Activated CD8-positive, alpha-beta T cell treated with anti-CD3 and anti-CD28 coated beads, Interleukin-2, amount 10 ng/mL, durations not matched to agents 7 days and 5 days (primary cell): ENCODE measurements at regions not wholly inside any gene's neighbourhood (a gene's known extent, or its start where the extent isn't known, plus 50 kb on each side); places are given as distances from the start of the nearest gene placed in this dataset.

Source experiments
- ATAC-seq: fragments of 150-1000 bp; cut with Tn5 transposase; one replicate; pipeline ENCODE4 v1.10.0; 2021; ENCODE audit warnings: moderate library complexity
- CTCF ChIA-PET: fragments of 350-600 bp; sonication (Branson Sonifier 250); formaldehyde crosslinking; loops from one replicate; lab custom pipeline; 2021; ENCODE audit warnings: antibody characterized with exemption; lab: Charles Lee
- POLR2A ChIA-PET: fragments of 350-600 bp; sonication (Branson Sonifier 250); formaldehyde crosslinking; loops from one replicate; lab custom pipeline; 2021; ENCODE audit warnings: antibody characterized with exemption; lab: Charles Lee
- DNase-seq: peaks from one replicate; pipeline ENCODE4 v3.0.0-alpha.2; 2020
- H3K27ac Mint-ChIP-seq: one replicate; pipeline ENCODE4 v1.8.0; 2021; ENCODE audit warnings: mild to moderate bottlenecking, mixed read lengths
- H3K27me3 Mint-ChIP-seq: one replicate; pipeline ENCODE4 v1.8.0; 2021; ENCODE audit warnings: low read depth, mixed read lengths
- H3K36me3 Mint-ChIP-seq: one replicate; pipeline ENCODE4 v1.8.0; 2021; ENCODE audit warnings: low read depth, mixed read lengths
- H3K4me1 Mint-ChIP-seq: one replicate; pipeline ENCODE4 v1.8.0; 2021; ENCODE audit warnings: low read depth, mixed read lengths
- H3K4me3 Mint-ChIP-seq: one replicate; pipeline ENCODE4 v1.8.0; 2021; ENCODE audit warnings: mild to moderate bottlenecking, mixed read lengths
- H3K9me3 Mint-ChIP-seq: one replicate; pipeline ENCODE4 v1.8.0; 2022; ENCODE audit warnings: mixed read lengths; ENCODE audit not compliant: insufficient read depth

DNA sequence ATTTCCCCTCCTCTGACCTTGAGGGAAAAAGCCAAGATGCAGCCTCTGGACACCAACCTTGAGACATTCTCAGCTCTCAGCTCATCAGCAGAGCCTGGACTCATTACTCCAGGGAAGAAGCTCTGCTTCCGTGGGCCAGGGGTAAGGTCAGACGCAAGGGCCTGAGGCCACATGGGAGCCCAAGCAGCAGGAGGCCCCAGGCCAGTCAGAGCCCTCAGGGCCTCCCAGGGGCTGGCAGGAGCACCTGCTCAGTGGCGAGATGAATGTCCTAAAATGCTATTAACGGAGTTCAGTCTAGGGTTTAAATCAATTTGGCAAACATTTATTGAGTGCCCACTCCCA lies 208.6 kb downstream of the ERMARD start:
- ATAC-seq = no peak
- no peaks in the 10 kb centered on the region for H3K9me3 Mint-ChIP-seq
- POLR2A ChIA-PET = interaction anchor here (1.2 kb wide), 1 partner anchor 259 kb away, joined by 3 read pairs; the partner anchor contains the start of genes C6orf120 and WDR27

DNA sequence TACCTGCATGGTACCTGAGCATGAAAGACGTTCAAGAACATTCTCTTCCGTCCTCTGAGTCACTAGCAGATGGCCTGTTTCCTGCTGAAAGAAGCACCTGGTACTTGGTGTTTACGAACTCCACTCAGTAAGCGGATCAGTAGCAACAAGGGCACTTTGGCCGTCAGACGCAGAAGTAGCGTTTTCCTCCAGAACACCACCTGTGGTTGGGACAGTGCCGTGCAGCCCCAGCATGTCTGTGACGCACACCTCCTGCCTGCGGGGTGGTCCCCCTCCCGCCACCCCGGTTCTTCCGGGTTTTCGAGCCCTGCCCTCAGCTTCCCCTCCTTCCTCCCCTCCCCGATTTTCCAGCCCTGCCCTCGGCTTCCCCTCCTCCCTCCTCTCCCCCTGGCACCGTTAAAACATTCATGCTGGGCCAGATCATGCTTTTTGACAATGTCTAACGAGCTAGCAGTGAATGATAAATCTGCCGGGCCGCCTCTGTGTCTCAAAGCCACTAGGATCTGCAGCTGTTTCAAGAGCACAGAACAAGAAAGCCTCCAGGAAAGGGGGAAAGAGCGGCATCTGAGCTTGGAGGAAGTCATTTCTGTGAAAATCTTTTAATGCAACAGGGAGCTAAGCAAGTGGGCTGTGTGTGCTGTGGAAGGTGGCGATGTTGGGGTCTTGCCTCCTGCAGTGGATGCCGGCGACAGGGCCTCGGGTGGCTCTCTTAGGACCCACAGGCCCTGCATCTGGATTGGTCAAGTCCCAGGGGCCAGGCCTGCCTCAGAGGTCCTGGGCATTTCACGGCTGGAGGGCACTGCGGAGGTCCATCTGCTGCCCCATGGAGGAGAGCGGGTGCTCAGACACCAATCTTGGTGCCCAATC lies 207.9 kb downstream of the ERMARD start:
- ATAC-seq (peak; percentile 88), DNase-seq (peak; percentile 74)
- Mint-ChIP-seq H3K4me1 (peaks cover 23% of the 10 kb centered on the region), H3K27me3 (peaks cover 14% of the 10 kb centered on the region), H3K27ac (peak overlapping the region; percentile 74), H3K4me3 (peak overlapping the region; percentile 29), H3K36me3 (no peaks in the 10 kb centered on the region), H3K9me3 (no peaks in the 10 kb centered on the region)
- ChIA-PET CTCF (interaction anchor here (0.7 to 1.0 kb wide), 3 partner anchors 127 to 571 kb away, joined by 3 to 4 read pairs (median 3); no protein-coding TSS in a partner anchor), POLR2A (interaction anchor here (1.2 kb wide), 1 partner anchor 258 kb away, joined by 3 read pairs; the partner anchor contains the start of genes C6orf120 and WDR27)

More for the DNA sequence above, 208.6 kb downstream of the ERMARD start:
- DNase-seq = no peak
- H3K4me1 Mint-ChIP-seq = peaks cover 23% of the 10 kb centered on the region
- no peak overlapping the region for H3K4me3 Mint-ChIP-seq
- H3K36me3 Mint-ChIP-seq = no peaks in the 10 kb centered on the region
- CTCF ChIA-PET = interaction anchor here (0.7 to 1.0 kb wide), 3 partner anchors 128 to 570 kb away, joined by 3 to 4 read pairs (median 3); no protein-coding TSS in a partner anchor
- no peak overlapping the region for H3K27ac Mint-ChIP-seq
- H3K27me3 Mint-ChIP-seq = peaks cover 12% of the 10 kb centered on the region

DNA sequence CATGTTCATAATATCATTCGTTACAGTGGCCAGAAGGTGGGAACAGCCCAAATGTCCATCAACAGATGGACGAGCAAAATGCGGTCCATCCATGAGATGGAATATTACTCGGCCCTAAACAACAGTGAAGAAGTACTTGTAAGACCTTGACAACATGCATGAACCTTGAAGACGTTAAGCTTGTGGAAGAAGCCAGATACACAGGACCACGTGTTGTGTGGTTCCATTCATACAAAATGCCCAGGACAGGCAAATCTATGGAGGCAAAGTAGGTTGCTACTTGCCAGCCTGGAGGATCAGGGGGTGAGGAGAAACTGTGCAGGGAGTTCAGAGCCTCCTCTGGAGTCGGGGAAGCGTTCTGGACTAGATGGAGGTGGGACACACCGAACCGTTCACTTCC lies 207.1 kb downstream of the ERMARD start:
- ATAC-seq (no peak), DNase-seq (no peak)
- ChIA-PET CTCF (no interaction called here), POLR2A (no interaction called here)
- H3K36me3 Mint-ChIP-seq = no peaks in the 10 kb centered on the region
- no peaks in the 10 kb centered on the region for H3K9me3 Mint-ChIP-seq
- peaks cover 14% of the 10 kb centered on the region for H3K27me3 Mint-ChIP-seq
- H3K4me1 Mint-ChIP-seq = peaks cover 23% of the 10 kb centered on the region
- H3K27ac Mint-ChIP-seq = peak overlapping the region; percentile 32
- no peak overlapping the region for H3K4me3 Mint-ChIP-seq

DNA sequence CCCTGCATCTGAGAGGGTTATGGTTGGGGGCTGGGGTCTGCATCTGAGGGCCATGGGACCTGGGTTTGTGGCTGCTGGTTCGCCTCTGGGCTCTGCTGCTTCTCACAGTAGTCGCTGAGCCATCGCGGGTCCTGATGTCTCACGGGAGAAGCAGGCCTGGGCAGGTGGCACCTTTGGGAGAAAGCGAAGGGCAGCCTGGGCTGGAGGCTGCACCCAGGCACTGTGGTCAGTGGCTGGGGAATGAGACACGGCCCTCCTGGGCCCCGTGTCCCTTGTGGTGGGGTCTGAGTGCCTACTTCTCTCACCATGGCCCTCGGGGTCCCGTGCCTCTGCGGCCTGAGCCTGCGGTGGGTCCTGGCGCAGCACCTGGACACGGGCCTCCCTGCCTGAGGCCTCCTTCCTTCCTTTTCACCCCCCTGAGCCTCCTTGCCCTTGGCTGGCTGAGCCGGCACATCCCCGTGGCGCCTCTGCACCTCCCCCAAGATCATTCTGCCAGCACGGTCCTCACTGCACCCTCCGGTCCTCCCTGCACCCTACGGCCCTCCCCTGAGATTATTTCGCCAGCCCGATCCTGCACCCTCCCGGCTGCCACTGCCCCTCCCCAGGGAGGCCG lies 206.0 kb downstream of the ERMARD start:
- DNase-seq (no peak), ATAC-seq (no peak)
- H3K27ac Mint-ChIP-seq = no peak overlapping the region
- ChIA-PET CTCF (no interaction called here), POLR2A (no interaction called here)
- no peaks in the 10 kb centered on the region for H3K36me3 Mint-ChIP-seq
- no peaks in the 10 kb centered on the region for H3K9me3 Mint-ChIP-seq
- H3K27me3 Mint-ChIP-seq = peaks cover 16% of the 10 kb centered on the region
- peaks cover 23% of the 10 kb centered on the region for H3K4me1 Mint-ChIP-seq
- H3K4me3 Mint-ChIP-seq = no peak overlapping the region

DNA sequence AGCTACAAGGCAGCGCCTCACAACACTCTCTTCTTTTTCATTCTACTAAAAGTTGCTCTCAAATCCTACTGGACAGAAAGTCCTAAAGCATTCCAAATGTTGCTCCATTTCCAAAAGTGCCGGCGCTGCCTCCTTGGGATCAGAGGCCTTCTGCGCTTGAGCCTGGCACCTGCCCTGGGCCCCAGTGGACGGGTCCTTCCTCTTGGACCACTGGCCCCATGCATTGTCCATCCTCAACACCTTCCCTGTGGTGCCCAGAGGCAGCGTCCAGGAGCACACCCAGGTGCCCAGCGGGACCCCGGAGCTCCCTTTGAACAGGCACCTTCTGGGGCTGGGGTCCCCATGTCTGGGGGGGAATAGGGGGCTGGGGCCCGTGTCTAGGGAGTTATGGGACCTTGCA lies 205.2 kb downstream of the ERMARD start:
- no peaks in the 10 kb centered on the region for H3K36me3 Mint-ChIP-seq
- H3K9me3 Mint-ChIP-seq = no peaks in the 10 kb centered on the region
- peaks cover 22% of the 10 kb centered on the region for H3K4me1 Mint-ChIP-seq
- peaks cover 13% of the 10 kb centered on the region for H3K27me3 Mint-ChIP-seq
- ATAC-seq = no peak
- CTCF ChIA-PET = no interaction called here
- POLR2A ChIA-PET = no interaction called here
- no peak for DNase-seq
- no peak overlapping the region for H3K27ac Mint-ChIP-seq
- no peak overlapping the region for H3K4me3 Mint-ChIP-seq

DNA sequence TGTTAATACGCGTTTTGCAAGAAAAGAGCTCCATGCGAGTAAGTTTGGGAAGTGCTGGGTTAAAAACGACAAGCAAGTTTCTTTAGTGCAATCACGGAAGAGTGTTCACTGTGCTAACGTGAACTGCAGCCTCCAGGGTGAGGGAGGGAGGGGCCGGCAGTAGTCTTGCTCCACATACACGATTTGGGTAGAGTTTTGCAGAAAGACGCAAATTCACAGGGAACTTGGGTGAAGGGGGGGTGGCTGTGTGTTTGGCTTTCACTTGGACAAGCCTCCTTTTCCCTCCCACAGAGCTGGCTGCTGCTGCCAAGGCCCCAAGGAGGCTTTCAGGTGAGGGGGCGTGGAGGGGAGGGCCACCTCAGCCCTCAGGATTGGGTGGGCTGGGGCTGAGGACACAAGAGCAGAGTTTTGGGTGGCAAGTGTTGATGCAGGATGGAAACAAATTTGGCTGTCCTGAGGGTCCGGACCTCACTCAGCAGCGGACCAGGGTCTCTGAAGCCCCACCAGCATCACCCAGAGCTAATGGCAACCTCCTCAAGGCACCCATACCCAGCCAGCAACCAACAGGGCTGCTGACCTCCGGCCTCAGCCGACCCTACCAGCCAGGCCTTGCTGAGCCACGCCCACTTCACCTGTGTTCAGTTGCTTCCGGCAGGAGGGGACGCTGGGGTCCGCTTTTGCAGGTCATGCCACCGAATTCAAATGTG lies 204.5 kb downstream of the ERMARD start:
- no peaks in the 10 kb centered on the region for H3K36me3 Mint-ChIP-seq
- ChIA-PET POLR2A (interaction anchor here (1.0 kb wide), 1 partner anchor 12 kb away, joined by 3 read pairs; no protein-coding TSS in a partner anchor), CTCF (no interaction called here)
- no peak for DNase-seq
- no peak overlapping the region for H3K27ac Mint-ChIP-seq
- no peaks in the 10 kb centered on the region for H3K9me3 Mint-ChIP-seq
- peaks cover 18% of the 10 kb centered on the region for H3K4me1 Mint-ChIP-seq
- peaks cover 10% of the 10 kb centered on the region for H3K27me3 Mint-ChIP-seq
- no peak for ATAC-seq
- H3K4me3 Mint-ChIP-seq = no peak overlapping the region

DNA sequence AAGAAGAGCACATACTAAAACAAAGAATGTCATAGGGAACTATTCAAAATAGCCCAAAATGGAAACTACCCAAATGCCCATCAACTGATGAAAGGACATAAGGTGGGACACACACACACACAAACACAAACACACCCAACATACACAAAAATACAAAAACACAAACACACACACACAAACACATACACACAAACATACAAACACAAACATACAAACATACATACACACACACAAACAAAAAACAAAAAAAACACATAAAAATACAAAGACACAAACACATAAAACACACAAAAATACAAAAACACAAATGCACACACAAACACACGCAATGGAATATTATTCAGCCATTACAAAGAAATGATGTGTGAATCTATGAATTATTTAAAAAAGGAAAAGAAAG lies 203.6 kb downstream of the ERMARD start:
- no peaks in the 10 kb centered on the region for H3K36me3 Mint-ChIP-seq
- ChIA-PET CTCF (no interaction called here), POLR2A (interaction anchor here (1.0 kb wide), 1 partner anchor 13 kb away, joined by 3 read pairs; no protein-coding TSS in a partner anchor)
- H3K27ac Mint-ChIP-seq = no peak overlapping the region
- DNase-seq (no peak), ATAC-seq (no peak)
- peaks cover 18% of the 10 kb centered on the region for H3K4me1 Mint-ChIP-seq
- H3K4me3 Mint-ChIP-seq = no peak overlapping the region
- H3K9me3 Mint-ChIP-seq = no peaks in the 10 kb centered on the region
- H3K27me3 Mint-ChIP-seq = peaks cover 10% of the 10 kb centered on the region

DNA sequence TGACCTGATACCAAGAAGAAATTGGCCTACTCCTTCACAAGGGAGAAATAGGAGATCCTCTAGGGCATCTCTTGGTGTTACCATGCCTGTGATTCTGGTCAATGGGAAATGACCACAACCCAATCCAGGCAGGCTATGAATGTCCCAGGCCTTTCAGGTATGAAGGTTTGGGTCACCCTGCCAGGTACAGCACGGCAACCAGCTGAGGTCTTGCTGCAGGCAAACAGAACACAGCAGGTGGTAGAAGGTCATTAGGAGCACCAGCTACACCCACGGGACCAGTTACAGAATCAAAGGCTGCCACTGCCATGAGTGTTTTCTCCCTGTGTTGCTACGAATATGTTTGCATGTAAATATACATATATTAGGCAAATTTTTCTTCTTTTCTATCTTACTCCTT lies 202.3 kb downstream of the ERMARD start:
- no peak for ATAC-seq

DNA sequence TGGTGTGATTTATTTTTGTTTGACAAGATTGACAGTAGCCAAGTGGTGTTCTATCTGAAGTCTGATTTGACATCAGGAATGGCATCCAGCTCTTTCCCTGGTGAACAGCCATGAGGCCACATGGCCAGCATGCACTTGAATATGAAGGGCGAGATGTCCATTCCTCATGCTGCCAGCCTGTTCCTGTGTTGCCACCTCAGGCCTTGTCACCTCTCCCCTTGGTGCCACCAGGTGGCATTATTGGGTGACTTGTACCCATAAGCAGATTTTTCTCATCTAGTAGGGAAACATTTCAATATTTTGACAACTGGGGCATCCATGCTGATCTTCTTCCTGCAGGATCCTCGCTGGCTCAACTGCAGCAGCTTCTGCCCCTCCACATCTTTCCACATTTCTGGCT lies 199.1 kb downstream of the ERMARD start:
- H3K9me3 Mint-ChIP-seq = no peaks in the 10 kb centered on the region
- ATAC-seq = peak; percentile 69
- peaks cover 15% of the 10 kb centered on the region for H3K27me3 Mint-ChIP-seq
- ChIA-PET CTCF (interaction anchor here (0.6 to 3.3 kb wide), 11 partner anchors 9 to 1486 kb away, joined by 3 to 19 read pairs (median 6); no protein-coding TSS in a partner anchor), POLR2A (no interaction called here)
- H3K27ac Mint-ChIP-seq = no peak overlapping the region
- peak; percentile 56 for DNase-seq
- H3K4me3 Mint-ChIP-seq = no peak overlapping the region
- H3K4me1 Mint-ChIP-seq = peaks cover 14% of the 10 kb centered on the region
- H3K36me3 Mint-ChIP-seq = no peaks in the 10 kb centered on the region

More for the DNA sequence above, 202.3 kb downstream of the ERMARD start:
- Mint-ChIP-seq H3K27ac (no peak overlapping the region), H3K4me3 (no peak overlapping the region), H3K36me3 (no peaks in the 10 kb centered on the region), H3K27me3 (peaks cover 15% of the 10 kb centered on the region), H3K4me1 (peaks cover 8% of the 10 kb centered on the region), H3K9me3 (no peaks in the 10 kb centered on the region)
- POLR2A ChIA-PET = no interaction called here
- CTCF ChIA-PET = no interaction called here
- DNase-seq = no peak

DNA sequence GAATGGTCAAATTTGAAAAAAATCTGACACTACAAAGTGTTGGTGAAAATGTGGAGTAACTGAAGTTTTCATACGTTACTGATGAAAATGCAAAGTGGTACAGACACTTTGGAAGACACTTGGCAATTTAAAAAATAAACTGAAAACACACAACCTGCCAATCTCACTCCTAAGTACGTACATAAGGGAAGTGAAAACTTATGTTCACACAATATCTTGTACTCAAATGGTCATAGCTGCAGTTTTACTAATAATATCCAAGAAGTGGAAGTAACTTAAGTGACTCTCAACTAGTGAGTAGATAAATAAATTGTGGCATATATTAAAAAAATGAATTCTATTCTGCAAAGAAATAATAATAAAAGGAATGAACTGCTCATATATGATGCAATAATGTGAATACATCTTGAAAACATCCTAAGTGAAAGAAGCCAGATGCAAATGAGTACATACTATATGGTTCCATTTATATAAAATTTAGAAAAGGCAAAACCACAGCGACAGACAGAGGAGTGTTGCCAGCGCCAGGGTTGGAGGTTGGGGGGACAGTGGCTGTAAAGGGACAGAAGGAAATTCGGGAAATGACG lies 198.2 kb downstream of the ERMARD start:
- Mint-ChIP-seq H3K9me3 (no peaks in the 10 kb centered on the region), H3K27me3 (peaks cover 14% of the 10 kb centered on the region), H3K4me1 (peaks cover 14% of the 10 kb centered on the region), H3K27ac (no peak overlapping the region), H3K36me3 (no peaks in the 10 kb centered on the region), H3K4me3 (no peak overlapping the region)
- ATAC-seq (no peak), DNase-seq (no peak)
- ChIA-PET POLR2A (no interaction called here), CTCF (interaction anchor here (1.2 to 3.3 kb wide), 7 partner anchors 8 to 576 kb away, joined by 4 to 19 read pairs (median 9); no protein-coding TSS in a partner anchor)

DNA sequence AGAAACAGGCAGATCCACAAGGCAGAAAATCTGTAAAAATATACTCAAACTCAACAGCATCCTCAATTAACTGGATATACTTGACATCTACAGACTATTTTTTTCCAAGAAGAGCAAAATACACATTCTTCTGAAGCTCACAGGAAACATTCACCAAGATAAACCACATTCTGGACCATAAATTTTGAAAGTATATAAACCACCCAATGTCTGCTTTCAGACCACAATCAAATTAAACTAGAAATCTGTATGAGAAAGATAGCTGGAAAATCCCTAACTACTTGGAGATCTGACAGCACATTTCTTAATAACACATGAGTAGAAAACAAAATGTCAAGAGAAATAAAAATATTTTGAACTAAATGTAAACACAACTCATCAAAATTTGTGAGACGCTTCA lies 195.5 kb downstream of the ERMARD start:
- peaks cover 20% of the 10 kb centered on the region for H3K27me3 Mint-ChIP-seq
- H3K4me3 Mint-ChIP-seq = no peak overlapping the region
- H3K9me3 Mint-ChIP-seq = peaks cover 5% of the 10 kb centered on the region
- ATAC-seq (no peak), DNase-seq (no peak)
- ChIA-PET CTCF (interaction anchor here (1.4 to 1.7 kb wide), 2 partner anchors 43 to 115 kb away, joined by 3 to 5 read pairs; no protein-coding TSS in a partner anchor), POLR2A (no interaction called here)
- no peaks in the 10 kb centered on the region for H3K36me3 Mint-ChIP-seq
- no peak overlapping the region for H3K27ac Mint-ChIP-seq
- peaks cover 14% of the 10 kb centered on the region for H3K4me1 Mint-ChIP-seq
